GM23338 (cell line): ENCODE measurements at regions not wholly inside any gene's neighbourhood (a gene's known extent, or its start where the extent isn't known, plus 50 kb on each side); places are given as distances from the start of the nearest gene placed in this dataset.

Source experiments
- ATAC-seq: fragments of 200-7000 bp; cut with Tn5 transposase; 3 replicates; pipeline ENCODE4 v1.9.1; 2020
- DNase-seq: peaks from one replicate; pipeline ENCODE4 v3.0.0-alpha.2; 2015; ENCODE audit warnings: low spot score
- H2AFZ ChIP-seq: fragments of 200-600 bp; sonication (generic); 2 replicates; pipeline ENCODE4 v1.8.0; 2016; ENCODE audit warnings: antibody characterized with exemption, mild to moderate bottlenecking, moderate library complexity
- H3F3A ChIP-seq: fragments of 200-600 bp; sonication (generic); replicated peaks from 2 replicates; pipeline ENCODE4 v1.8.0; 2017; ENCODE audit warnings: antibody characterized with exemption, mixed run types, low read depth
- H3K27ac ChIP-seq: fragments of 200-600 bp; sonication (generic); 2 replicates; pipeline ENCODE4 v1.6.1; 2016; ENCODE audit warnings: low read depth
- H3K27me3 ChIP-seq: fragments of 200-600 bp; sonication (generic); 2 replicates; pipeline ENCODE4 v1.8.0; 2016; ENCODE audit warnings: mild to moderate bottlenecking, mixed run types, moderate library complexity; ENCODE audit not compliant: insufficient read depth
- H3K36me3 ChIP-seq: fragments of 200-600 bp; sonication (generic); 2 replicates; pipeline ENCODE4 v1.8.0; 2016; ENCODE audit warnings: mild to moderate bottlenecking; ENCODE audit not compliant: insufficient read depth
- H3K4me1 ChIP-seq: fragments of 200-600 bp; sonication (generic); 2 replicates; pipeline ENCODE4 v1.8.0; 2016; ENCODE audit warnings: mild to moderate bottlenecking, moderate library complexity; ENCODE audit not compliant: insufficient read depth
- H3K4me2 ChIP-seq: fragments of 200-600 bp; sonication (generic); 2 replicates; pipeline ENCODE4 v1.7.1; 2017; ENCODE audit warnings: mixed run types
- H3K4me3 ChIP-seq: fragments of 200-600 bp; sonication (generic); 2 replicates; pipeline ENCODE4 v1.6.1; 2016; ENCODE audit warnings: mixed run types
- H3K79me2 ChIP-seq: fragments of 200-600 bp; sonication (generic); replicated peaks from 2 replicates; pipeline ENCODE4 v1.8.0; 2017; ENCODE audit warnings: mild to moderate bottlenecking; ENCODE audit not compliant: insufficient read depth
- H3K9me2 ChIP-seq: fragments of 200-600 bp; sonication (generic); 2 replicates; pipeline ENCODE4 v1.8.0; 2017; ENCODE audit not compliant: insufficient read depth
- H4K20me1 ChIP-seq: fragments of 200-600 bp; sonication (generic); replicated peaks from 2 replicates; pipeline ENCODE4 v1.8.0; 2017; ENCODE audit warnings: mild to moderate bottlenecking; ENCODE audit not compliant: insufficient read depth
- H3K27ac Mint-ChIP-seq: 2 replicates; pipeline ENCODE4 v1.8.0; 2020; ENCODE audit warnings: inconsistent platforms, mild to moderate bottlenecking, moderate library complexity, mixed read lengths
- H3K27me3 Mint-ChIP-seq: 3 replicates; pipeline ENCODE4 v1.8.0; 2022; ENCODE audit warnings: low read depth, mild to moderate bottlenecking, moderate library complexity, mixed read lengths, inconsistent platforms; ENCODE audit not compliant: insufficient read depth, poor library complexity
- H3K36me3 Mint-ChIP-seq: 3 replicates; pipeline ENCODE4 v1.8.0; 2021; ENCODE audit warnings: low read depth, mild to moderate bottlenecking, inconsistent platforms, moderate library complexity, mixed read lengths
- H3K4me1 Mint-ChIP-seq: 3 replicates; pipeline ENCODE4 v1.8.0; 2020; ENCODE audit warnings: mild to moderate bottlenecking, inconsistent platforms, mixed read lengths
- H3K4me3 Mint-ChIP-seq: 3 replicates; pipeline ENCODE4 v1.8.0; 2021; ENCODE audit warnings: moderate library complexity, mild to moderate bottlenecking, inconsistent platforms, mixed read lengths
- H3K9me3 Mint-ChIP-seq: 3 replicates; pipeline ENCODE4 v1.8.0; 2020; ENCODE audit warnings: moderate library complexity, mild to moderate bottlenecking, inconsistent platforms, mixed read lengths
- CREB1 ChIP-seq: fragments of 250-450 bp; sonication (Bioruptor Pico); IDR thresholded peaks from 2 replicates; pipeline ENCODE4 v1.5.0; 2020; ENCODE audit warnings: low read depth, mild to moderate bottlenecking, moderate library complexity
- ETS1 ChIP-seq: IDR thresholded peaks from 2 replicates; pipeline ENCODE4 v1.6.1; 2016; ENCODE audit warnings: antibody characterized with exemption
- EZH2phosphoT487 ChIP-seq: fragments of 200-600 bp; sonication (generic); IDR thresholded peaks from one replicate; pipeline ENCODE4 v1.8.1; 2018; ENCODE audit warnings: antibody characterized with exemption; ENCODE audit not compliant: unreplicated experiment
- NANOG ChIP-seq: IDR thresholded peaks from 2 replicates; pipeline ENCODE4 v1.6.1; 2016; ENCODE audit warnings: antibody characterized with exemption, borderline replicate concordance
- POLR2AphosphoS5 ChIP-seq: IDR thresholded peaks from 2 replicates; pipeline ENCODE4 v1.6.1; 2016; ENCODE audit warnings: antibody characterized with exemption, low read depth
- STAT1 ChIP-seq: IDR thresholded peaks from one replicate; pipeline ENCODE4 v1.6.1; 2016; ENCODE audit warnings: antibody characterized with exemption; ENCODE audit not compliant: unreplicated experiment
- ZNF331 ChIP-seq: fragments of 250-450 bp; sonication (Bioruptor Pico); IDR thresholded peaks from 2 replicates; pipeline ENCODE4 v1.5.0; 2020; ENCODE audit warnings: low read depth, mild to moderate bottlenecking, moderate library complexity
- TF ChIP-seq, protein P1 (sequence below), 2 experiments: fragments of 200-600 bp in 1 of 2; sonication (generic) in 1 of 2; conservative IDR thresholded peaks; 2 replicates each; pipeline versions ENCODE4 v1.5.1 to v1.6.1; 2016 to 2017; ENCODE audit warnings: antibody characterized with exemption in 2 of 2, low read depth in 2 of 2, mild to moderate bottlenecking in 2 of 2, moderate library complexity in 1 of 2

GRCh38 chr2:45105050-45105582 lies 95.9 kb upstream of the SIX2 start:
- H3K4me2 ChIP-seq: no peak overlapping the region
- H3K27me3 Mint-ChIP-seq: no peaks in the 10 kb centered on the region
- no peaks in the 10 kb centered on the region for H3K36me3 Mint-ChIP-seq
- no peak overlapping the region for H3K27ac ChIP-seq
- no peak for ATAC-seq
- H3K4me1 Mint-ChIP-seq: peaks cover 3% of the 10 kb centered on the region; the same call in 1 of the 3 replicates
- peak overlapping the region; percentile 6 for H3K27ac Mint-ChIP-seq
- no peak for DNase-seq
- H3K36me3 ChIP-seq: no peaks in the 10 kb centered on the region; the same call in 1 of the 2 replicates
- H4K20me1 ChIP-seq: no peaks in the 10 kb centered on the region
- H3K4me1 ChIP-seq: no peaks in the 10 kb centered on the region
- TF ChIP-seq NANOG (no peak), ETS1 (no peak), EZH2phosphoT487 (no peak), STAT1 (no peak)
- TF ChIP-seq, protein P1, sequence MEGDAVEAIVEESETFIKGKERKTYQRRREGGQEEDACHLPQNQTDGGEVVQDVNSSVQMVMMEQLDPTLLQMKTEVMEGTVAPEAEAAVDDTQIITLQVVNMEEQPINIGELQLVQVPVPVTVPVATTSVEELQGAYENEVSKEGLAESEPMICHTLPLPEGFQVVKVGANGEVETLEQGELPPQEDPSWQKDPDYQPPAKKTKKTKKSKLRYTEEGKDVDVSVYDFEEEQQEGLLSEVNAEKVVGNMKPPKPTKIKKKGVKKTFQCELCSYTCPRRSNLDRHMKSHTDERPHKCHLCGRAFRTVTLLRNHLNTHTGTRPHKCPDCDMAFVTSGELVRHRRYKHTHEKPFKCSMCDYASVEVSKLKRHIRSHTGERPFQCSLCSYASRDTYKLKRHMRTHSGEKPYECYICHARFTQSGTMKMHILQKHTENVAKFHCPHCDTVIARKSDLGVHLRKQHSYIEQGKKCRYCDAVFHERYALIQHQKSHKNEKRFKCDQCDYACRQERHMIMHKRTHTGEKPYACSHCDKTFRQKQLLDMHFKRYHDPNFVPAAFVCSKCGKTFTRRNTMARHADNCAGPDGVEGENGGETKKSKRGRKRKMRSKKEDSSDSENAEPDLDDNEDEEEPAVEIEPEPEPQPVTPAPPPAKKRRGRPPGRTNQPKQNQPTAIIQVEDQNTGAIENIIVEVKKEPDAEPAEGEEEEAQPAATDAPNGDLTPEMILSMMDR (conservative IDR thresholded peaks at IDR 0.05; ENCODE audit: low read depth in 2 of 2): no peak
- H3K4me3 Mint-ChIP-seq: no peak overlapping the region
- H3K9me3 Mint-ChIP-seq: no peaks in the 10 kb centered on the region
- H3K9me2 ChIP-seq: peaks cover 7% of the 10 kb centered on the region; the same call in 1 of the 2 replicates
- peak overlapping the region; percentile 86; the same call in 1 of the 2 replicates for H2AFZ ChIP-seq
- H3K79me2 ChIP-seq: no peaks in the 10 kb centered on the region
- H3K4me3 ChIP-seq: no peak overlapping the region
- no peaks in the 10 kb centered on the region for H3F3A ChIP-seq
- H3K27me3 ChIP-seq: no peaks in the 10 kb centered on the region

DNA sequence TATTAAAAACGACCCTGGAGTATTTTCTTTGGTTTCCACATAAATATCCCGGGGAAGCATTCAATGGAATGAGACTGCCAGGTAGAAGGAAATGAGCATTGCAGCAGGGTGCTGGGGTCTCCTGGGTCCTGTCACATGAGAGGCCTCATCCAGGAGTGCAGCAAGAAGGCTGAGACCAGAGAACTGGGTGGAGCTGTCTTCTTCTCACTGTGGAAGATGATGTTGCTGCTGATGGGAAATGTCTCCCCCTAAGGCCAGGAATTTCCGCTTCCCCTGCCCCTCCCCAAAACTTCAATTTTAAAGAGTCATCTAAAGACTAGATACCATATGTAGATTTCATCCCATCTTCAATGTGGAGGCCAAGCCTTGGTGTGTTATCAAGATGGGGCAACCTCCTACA lies 95.2 kb upstream of the SIX2 start:
- Histone ChIP-seq H3K4me3 (no peak overlapping the region), H3K9me2 (0 out of 2 replicates have a peak, but pooled peaks cover 7% of the 10 kb centered on the region), H3K27ac (no peak overlapping the region), H3F3A (no peaks in the 10 kb centered on the region), H3K27me3 (no peaks in the 10 kb centered on the region), H3K4me1 (no peaks in the 10 kb centered on the region), H4K20me1 (no peaks in the 10 kb centered on the region), H2AFZ (no peak overlapping the region), H3K4me2 (no peak overlapping the region), H3K36me3 (no peaks in the 10 kb centered on the region; the same call in 1 of the 2 replicates), H3K79me2 (no peaks in the 10 kb centered on the region)
- Mint-ChIP-seq H3K9me3 (no peaks in the 10 kb centered on the region), H3K27me3 (no peaks in the 10 kb centered on the region), H3K4me3 (no peak overlapping the region), H3K4me1 (peaks cover 3% of the 10 kb centered on the region; the same call in 1 of the 3 replicates), H3K36me3 (no peaks in the 10 kb centered on the region), H3K27ac (no peak overlapping the region)
- ATAC-seq: no peak
- DNase-seq: no peak
- no peak for TF ChIP-seq ZNF331 (CRISPR knock-in tag)
- TF ChIP-seq ETS1: no peak
- TF ChIP-seq NANOG: no peak
- TF ChIP-seq, protein P1 (conservative IDR thresholded peaks at IDR 0.05; ENCODE audit: low read depth in 2 of 2): peak in 1 of 2 experiments; percentile 14; a peak in 1 of 4 replicates
- TF ChIP-seq POLR2AphosphoS5: no peak
- TF ChIP-seq CREB1: no peak
